GM21423 (cell line): ENCODE measurements at regions not wholly inside any gene's neighbourhood (a gene's known extent, or its start where the extent isn't known, plus 50 kb on each side); places are given as distances from the start of the nearest gene placed in this dataset.

ENCODE experiments used
- ATAC-seq: cut with Tn5 transposase; IDR thresholded peaks from one replicate; pipeline ENCODE4 v1.9.1; 2021; ENCODE audit warnings: mild to moderate bottlenecking, moderate library complexity; ENCODE audit not compliant: unreplicated experiment

DNA sequence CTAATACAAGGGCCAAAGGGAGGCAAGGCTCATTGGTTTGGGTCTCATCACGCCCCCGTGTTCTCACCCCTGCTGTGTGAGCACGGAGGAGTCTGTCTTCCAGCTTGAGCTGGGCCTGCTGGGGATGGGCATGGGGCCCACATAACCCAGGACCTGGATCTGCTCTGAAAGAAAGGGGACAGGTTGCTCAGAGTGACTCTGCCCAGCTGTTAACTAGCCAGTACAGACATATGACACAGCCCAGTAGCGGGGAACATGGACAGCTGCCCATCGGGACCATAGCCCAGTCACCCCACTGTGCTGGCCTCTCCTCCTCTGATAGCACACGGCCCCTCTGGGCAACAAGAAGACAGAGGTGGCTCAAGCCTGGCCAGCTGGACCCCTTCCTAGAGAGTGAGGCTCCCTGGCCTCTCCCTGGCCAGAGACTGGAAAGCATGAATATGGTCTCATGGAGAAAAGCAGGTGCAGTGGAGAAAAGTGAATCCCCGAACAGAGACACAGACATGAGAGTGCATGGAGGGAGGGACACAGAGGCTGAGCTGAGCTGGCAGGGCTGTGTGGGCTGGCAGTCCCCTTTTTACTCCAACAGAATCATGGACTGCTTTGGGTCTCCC, 973.9 kb downstream of the BRD1 start:
- no peak for ATAC-seq

DNA sequence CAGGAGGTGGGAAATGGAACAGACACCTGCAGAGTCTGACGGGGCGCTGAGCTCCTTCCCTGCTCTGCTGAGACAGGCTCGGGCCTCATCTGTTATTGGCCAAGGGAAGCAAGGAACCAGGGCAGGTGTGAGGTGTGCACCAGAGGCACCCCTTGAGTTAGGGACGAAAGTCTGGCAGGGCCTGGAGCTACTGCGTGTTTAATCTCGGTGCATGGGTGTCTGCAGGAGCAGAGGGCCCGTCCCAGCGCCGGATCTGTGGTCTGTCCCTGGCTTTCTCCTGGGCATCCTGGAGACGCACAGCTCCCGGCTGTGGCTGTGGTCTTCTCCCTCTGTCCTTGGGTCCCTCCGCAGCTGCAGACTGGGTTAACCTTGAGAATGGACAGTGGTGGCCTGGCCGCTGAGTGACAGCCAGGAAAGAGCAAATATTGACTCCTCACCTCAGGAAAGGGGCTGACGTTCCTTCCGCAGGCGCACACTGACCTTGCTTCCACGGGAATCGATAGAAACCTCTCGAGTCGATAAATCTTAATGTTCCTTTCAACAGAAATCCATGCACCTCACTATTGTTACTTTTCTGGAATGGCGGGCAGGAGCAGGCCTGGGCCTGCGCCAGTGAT, 975.6 kb downstream of the BRD1 start:
- no peak for ATAC-seq

DNA sequence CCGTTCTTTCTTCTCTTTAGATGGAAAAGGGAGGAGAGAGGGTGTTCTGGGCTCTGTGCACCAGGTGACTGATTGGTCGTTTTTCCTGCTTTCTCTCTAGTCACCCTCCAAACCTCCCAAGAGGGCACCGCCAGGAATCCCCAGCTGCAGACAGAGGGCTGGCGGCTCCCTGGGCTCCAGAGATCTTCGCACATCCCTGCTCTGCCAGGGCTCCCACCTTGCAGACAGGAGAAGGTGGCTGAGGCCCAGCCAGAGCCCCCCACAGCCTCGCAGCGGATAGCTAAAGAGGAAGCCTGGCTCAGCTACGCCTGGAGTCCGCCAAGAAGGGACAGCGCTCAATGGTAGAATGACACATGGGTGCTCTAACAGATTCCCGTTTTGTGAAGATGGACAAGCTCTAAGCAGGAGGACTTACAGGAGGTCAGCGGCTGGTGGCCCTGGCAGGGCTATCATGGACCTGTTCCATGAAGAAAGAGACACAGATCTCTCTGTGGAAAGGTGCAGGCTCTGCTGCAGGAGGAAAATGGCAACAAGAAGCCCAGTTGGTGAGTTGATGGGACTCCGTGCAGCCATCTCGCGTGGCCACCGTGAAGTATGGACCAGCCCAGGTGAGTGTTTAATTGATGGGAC, 976.9 kb downstream of the BRD1 start:
- no peak for ATAC-seq

- ATAC-seq: no peak
Measured at GRCh38 chr22:48849963-48850657, 977.6 kb downstream of the BRD1 start.

DNA sequence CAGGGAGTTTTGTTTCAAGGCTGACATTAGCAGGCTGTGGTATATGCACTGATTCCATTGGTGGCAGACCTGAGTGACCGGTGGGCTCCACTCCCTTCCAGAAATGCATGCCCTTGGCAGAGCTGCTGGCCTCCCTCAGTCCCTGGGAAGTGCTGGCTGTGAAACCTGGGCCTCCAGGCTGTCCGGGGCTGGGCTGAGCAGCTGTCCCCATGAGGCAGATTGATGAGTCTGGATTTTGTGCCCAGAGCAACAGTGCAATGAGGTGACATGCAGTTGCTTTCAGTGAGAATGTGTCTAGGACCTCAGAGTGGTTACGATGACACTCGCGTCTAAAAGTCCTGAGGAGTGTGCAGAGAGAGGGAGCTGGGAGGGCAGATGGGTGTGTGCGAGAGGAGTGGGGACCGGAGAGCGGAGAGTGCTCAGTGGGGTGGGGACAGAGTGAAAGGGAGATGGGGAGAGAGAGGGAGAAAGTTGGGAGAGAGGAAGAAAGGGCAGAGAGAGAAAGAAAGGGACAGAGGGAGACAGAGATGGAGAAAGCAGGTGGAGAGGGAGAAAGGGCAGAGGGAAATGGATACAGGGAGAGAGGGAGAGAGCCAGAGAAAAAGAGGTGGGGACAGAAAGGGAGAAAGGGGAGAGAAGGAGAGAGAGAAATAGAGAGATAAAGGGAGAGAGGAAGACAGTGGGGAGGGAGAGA, 978.3 kb downstream of the BRD1 start:
- no peak for ATAC-seq

DNA sequence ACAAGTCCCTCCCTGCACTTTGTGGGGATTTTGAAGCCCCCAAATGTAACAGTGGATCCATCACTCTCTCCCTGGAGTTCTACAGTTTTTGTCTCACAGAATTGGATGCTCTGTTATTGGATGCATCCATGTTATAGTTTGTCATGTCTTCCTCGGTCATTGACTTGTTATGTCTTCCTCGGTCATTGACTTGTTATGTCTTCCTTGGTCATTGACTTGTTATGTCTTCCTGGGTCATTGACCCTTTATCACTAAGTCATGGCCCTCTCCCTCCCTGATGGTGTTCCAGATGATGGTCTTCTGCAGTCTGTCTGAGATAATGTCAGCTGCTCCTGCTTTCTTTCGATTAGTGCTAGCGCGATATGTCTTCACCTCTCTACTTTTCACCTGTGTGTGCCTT, 981.5 kb downstream of the BRD1 start:
- ATAC-seq: no peak

GRCh38 chr22:48845356-48845936, 982.2 kb downstream of the BRD1 start:
- no peak for ATAC-seq

GRCh38 chr22:48844056-48844675, 983.5 kb downstream of the BRD1 start:
- ATAC-seq: no peak

DNA sequence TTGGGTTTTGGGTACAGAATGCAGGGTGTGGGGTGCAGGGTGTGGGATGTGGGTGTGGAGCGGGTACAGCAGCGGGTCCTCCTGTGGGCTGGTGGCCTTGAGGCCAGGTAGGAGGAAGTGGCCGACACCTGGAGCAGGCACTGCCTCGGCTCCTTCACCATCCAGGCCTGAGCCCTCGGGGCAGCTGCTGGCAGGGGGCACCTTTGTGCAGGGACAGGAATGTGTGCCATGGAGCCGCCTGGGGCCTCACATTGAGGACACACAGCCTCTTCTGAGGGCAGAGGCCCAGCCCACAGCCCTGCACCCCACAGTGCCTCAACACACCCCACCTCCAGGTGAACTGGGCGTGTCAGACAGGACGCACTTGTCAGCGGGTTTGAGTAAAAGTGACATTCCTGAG, 984.0 kb downstream of the BRD1 start:
- no peak for ATAC-seq

DNA sequence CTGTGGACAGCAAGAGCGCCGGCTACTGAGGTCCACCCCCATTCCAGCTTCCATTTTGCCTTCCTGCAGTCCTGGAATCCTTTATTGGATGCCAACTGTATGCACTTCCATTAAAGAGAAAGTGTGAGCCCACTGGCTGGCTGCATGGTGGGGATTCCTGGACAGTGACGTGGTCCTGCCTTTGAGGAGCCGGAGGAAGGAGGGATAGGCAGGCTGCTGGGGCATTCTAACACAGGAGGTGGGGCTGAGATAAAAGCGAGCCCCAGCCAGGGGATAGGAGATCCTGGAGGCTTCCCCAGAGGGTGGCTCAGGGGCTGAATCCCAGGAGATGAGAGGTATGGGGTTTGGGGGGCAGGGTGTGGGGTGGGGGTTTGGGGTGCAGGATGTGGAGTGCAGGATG, 984.7 kb downstream of the BRD1 start:
- ATAC-seq: no peak

GRCh38 chr22:48842583-48842945, 985.1 kb downstream of the BRD1 start:
- no peak for ATAC-seq

DNA sequence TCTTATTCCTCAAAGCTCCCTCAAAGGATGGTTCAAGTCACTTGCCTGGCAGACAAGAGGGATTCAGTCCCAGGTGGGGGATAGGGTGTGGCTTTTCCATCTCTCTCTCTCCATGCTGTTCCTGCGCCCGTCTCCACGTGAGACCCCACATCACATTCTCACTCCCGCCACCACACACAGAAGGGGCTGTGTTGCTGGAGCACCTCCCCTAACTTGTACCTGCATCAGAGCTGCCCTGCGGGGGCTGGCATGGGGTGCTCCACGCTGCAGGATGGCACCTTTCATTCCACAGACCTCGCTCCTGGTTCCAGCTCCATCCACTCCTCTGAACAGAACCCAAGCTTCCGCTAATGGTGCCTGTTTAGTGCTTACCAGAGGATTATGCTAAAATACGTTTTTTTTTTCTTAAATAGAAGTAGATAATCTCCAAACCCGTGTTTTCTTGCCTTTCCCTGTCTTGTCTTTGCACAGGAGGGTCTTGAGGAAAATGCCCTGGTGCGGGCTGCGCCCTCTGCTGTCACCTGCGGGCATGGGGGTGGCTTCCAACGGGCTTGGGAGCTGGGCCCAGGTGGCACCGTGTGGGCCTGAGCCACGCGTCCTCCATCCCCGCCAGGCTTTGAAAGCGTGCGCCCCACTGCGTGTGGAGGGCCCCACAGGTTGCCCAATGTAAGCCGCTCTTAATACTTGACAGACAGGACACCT, 985.6 kb downstream of the BRD1 start:
- no peak for ATAC-seq

DNA sequence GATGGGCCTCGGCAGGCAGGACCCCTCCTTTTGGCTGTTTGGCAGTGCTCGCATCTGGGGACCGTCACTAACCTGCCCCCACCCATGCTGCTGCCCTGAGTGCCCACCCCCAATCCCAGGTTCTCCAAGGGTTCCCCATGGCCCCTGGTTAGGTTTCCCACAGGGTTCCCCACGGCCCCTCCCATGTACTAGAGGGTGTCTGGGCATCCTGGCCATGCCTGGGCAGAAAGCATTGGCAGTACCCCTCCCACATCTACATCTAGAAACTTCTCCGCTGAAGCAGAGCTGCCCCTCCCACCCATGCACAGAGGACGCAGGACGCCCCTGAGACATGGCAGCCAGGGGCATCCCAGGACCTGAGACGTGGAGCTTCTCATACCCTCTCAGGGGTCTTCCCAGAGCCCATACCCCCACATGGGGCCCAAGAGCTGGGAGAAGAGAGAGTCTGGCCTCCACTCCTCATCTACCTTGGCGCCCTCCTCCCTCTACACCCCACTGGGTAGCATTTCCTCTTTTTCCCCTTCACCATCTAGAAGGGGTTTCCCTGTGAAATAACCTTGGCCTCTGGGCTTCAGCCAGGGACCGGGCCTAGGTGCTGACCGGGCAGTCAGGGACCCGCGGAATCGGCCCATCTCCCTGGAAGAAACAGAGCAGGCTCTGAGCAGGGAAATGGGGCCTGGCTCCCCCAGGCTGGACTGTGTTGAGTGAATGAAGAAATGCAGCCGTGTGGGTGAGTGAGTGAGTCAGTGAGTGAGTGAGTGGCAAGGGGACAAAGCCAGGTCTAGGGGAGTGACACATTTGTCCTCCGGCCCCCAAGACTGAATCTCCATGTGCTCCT, 987.3 kb downstream of the BRD1 start:
- no peak for ATAC-seq

GRCh38 chr22:48838846-48839730, 988.6 kb downstream of the BRD1 start:
- no peak for ATAC-seq

DNA sequence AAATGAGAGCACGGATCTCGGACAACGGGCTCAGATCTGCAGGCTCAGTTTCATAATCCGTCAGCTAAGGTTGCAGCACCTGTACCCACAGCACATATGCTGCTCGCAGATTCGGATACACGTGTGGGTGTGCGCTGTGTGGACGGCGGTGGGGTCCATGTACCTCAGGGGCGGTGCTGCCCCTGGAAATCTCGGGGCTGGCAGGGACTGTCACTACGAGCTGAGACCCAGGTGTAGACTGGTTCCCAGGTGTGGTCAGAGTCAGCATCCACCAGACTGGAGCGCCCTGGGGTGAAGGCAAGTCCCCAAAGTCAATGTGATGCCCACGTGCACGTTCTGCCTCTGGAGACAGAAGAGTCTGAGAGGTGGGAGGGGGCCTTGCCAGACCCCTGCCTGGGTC, 989.3 kb downstream of the BRD1 start:
- ATAC-seq: no peak

DNA sequence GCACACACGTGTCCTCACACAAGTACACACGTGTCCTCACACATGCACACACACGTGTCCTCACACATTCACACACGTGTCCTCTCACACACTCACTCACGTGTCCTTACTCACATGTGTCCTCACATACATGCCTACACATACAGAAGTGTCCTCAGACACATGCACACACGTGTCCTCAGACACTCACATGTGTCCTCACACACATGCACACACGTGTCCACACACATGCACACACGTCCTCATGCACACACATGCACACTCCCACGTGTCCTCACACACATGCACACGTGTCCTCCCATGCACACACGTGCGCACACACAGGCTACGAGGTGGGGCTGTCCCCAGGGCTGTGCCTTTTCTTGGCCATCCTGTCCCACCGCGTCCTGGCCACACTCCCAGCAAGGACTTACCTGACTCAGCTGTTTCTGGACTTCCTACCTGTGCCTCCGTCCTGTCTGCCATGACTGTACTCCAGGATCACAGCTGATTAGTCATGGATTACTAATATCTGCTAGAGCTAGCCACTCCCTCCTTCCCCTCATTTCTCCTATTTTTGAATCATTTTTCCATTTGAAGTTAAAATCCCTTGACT, 990.2 kb downstream of the BRD1 start:
- no peak for ATAC-seq

DNA sequence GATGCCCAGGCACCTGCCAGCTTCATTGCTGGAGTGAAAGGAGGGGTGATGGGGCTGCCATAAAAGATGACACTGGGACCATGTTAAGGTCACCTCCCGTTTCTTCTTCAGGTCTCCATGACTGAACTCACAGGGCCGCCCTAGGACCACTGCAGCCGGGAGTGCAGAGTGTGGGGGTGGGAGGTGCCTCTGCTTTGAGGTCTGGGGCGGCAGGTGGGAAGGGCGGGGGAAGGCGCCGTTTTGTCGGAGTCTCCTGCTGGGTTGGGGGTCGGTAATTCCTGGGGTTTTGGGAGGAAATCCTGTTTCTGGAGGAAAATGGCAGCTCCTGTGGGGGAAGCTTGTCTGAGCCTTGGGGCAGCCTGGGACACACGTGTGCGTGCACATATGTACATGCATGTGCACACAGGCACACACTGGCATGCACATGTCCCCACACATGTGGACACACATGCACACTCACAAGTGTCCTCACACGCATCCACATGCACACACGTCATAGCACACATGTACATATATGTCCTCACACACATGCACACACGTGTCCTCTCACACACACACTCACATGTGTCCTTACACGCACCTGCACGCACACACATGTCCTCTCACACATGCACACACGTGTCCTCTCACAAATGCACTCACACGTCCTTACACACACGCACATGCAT, 990.9 kb downstream of the BRD1 start:
- no peak for ATAC-seq
